ENCODE measurements at regions not wholly inside any gene's neighbourhood (a gene's known extent, or its start where the extent isn't known, plus 50 kb on each side); places are given as distances from the start of the nearest gene placed in this dataset.

- DNase-seq (ENCODE audit: low read depth in 2 of 2), result no peak
Observed at GRCh38 chr12:29039013-29039412, 110.1 kb upstream of the FAR2 start.

- DNase-seq (ENCODE audit: low read depth in 2 of 2), result no peak
Observed at GRCh38 chr12:29041621-29042020, 107.5 kb upstream of the FAR2 start.

DNA sequence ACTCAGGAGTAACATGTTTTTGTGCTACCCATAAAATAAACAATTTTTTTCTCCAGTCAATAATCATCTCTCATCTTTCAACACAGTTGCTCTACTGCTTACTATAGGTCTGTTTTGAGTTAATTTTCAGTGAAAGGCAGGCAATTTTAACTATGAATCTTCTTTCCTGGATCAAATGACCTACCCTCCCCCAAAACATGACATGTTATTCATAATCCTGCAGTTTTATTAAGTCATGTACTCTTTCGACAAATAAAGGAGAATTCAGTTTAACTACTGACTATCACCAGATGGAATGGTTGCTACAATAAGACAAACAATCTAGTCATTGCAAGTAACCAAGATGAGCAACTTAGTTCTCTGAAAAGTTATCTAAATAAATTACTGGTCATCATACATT is 106.0 kb upstream of the FAR2 start:
- DNase-seq (ENCODE audit: low read depth in 2 of 2), result no peak

DNA sequence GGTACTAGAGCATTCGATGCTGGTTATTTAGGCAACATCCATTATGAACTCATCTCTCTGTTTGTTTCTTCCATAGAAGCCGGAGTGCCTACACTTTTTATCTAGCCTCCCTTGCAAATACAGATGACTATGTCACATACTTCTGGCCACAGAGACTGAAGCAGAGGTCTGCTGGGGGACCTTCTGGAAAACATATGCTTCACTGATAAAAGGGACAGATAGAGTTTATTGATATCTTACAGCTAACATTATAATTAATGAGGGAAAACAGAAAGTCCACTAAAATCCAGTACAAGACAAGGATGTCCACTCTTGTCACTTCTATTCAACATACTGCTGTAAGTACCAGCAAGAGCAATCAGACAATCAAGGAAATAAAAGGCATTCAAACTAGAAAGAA is 104.3 kb upstream of the FAR2 start:
- DNase-seq (ENCODE audit: low read depth in 2 of 2), result no peak

DNA sequence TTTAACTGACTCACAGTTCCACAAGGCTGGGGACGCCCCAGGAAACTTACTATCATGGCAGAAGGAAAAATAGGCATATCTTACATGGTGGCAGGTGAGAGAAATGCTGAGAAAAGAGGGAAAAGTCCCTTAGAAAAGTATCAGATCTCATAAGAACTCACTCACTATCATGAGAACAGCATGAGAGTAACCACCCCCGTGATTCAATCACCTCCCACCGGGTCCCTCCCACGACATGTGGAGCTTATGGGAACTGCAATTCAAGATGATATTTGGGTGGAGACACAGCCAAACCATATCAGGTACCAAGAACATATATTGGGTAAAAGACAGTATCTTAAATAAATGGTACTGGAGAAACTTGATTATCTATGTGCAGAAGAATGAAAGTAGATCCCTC is 100.3 kb upstream of the FAR2 start:
- DNase-seq (ENCODE audit: low read depth in 2 of 2), result no peak

DNA sequence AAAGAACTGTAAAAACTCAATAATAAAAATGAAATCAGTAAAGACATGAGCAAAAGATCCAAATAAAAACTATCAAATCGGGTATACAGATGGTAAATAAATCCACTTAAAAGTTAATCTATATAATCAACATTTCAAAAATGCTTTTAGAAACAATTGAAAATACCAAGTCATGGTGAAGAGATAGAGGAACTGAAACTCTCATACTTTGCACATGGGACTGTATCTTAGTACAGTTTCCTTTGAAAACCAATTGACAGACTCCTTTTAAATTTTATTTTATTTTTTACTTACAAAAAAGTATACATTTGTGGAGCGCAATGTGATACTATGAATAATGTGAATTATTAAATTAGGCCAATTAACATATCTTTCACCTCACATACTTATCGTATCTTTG is 98.6 kb upstream of the FAR2 start:
- no peak for DNase-seq (ENCODE audit: low read depth in 2 of 2)

- no peak for DNase-seq (ENCODE audit: low read depth in 2 of 2)
Observed at GRCh38 chr12:29051221-29051620, 97.9 kb upstream of the FAR2 start.

DNA sequence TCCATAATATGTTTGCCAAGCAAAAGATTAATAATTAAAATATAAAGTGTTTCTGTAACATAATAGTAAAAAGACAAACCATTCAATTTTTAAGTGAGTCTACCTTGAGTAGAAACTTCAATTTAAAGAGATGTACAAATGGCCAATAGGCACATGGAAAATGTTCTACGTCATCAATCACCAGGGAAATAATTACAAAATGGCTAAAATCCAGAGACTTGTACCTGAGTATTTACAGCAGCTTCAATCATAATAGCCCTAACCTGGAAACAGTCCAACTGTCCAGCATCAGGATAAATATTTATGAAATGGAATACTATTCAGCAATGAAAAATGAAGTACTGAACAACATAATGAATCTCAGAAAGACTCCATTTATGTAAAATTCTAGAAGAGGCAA is 95.5 kb upstream of the FAR2 start:
- DNase-seq (ENCODE audit: low read depth in 2 of 2), result no peak

- no peak for DNase-seq (ENCODE audit: low read depth in 2 of 2)
Observed at GRCh38 chr12:29054858-29055663, 94.0 kb upstream of the FAR2 start.

- no peak for DNase-seq (ENCODE audit: low read depth in 2 of 2)
Observed at GRCh38 chr12:29066011-29066588, 83.0 kb upstream of the FAR2 start.

GRCh38 chr12:29067430-29067829 is 81.6 kb upstream of the FAR2 start:
- DNase-seq (ENCODE audit: low read depth in 2 of 2), result no peak

DNA sequence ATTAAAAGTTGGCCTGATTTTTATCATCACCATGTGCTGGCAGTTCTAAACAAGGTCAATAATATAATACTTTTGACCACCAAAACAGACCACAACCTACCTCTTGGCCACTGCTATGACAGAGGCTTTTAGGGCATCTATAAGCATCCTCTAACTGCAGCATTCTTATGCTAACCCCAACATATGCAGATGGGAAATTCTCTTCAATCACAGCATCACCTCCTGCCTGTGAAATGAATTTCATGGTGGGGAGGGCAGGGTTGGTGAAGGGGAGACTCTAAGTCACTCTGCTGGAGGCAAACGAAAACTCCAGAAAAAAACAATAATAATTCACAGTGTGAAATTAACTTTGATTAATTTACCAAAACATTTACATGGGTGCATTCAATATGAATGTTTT is 78.8 kb upstream of the FAR2 start:
- DNase-seq (ENCODE audit: low read depth in 2 of 2), result no peak

DNA sequence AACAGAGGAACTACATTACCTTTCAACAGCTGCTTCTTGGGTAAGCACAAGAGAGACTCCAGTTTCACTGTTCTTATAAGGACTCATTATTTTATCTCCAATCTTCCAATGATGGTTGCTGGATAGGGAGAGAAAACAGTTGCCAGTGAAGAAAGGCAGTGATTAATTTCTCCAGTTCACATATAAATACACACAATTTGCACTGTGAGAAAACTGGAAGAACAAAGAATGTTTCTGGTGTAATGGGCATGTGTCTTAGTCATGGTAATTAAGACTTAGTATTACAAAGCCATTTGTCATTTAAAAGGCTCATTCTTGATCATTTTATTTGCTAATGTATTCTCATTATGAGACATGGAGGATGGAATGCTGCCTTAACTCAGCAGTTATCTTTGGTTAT is 78.0 kb upstream of the FAR2 start:
- no peak for DNase-seq (ENCODE audit: low read depth in 2 of 2)

DNA sequence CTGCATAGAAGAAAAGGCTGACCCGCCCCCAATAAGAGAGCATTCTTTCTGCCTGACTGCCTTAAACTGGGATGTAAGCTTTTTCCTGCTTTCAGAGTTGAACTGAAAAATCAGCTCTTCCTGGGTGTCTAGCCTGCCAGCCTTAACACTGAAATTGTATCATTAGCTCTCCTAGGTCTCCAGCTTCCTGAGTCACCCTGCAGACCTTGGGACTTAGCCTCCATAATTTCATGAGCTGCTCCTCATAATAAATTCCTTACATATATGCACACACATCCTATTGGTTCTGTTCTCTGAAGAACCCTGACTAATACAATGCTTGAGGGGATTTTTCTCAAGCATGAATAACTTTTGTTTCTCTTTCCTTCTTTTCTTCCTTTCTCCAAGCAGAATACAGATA is 76.4 kb upstream of the FAR2 start:
- no peak for DNase-seq (ENCODE audit: low read depth in 2 of 2)

DNA sequence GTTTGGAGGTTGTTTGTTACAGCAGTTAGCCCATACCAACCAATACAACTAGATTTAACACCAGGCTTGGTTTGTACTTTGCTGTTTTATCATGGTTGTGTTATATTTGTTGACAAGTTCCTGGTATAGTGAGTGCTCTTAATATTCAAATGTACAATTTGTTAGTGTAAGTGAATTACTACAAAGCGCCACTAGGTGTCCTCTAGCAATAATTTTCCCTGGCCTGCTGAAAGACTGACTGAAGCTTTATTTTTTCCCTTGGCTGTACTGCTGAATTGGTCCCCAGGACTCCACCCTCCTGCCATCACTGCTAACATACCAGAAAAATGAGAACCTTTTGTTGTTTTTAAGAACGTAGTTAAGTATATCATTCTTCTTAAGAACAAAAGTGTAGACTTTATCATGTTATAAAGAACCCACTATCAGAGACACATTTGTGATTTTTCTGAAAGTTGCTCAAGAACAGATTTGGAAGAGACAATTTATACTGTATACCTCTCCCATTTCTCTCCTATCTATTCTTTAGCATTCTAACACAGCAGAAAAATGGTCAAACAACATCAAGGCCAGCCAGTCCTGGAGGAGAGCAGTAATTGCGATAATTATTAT is 75.3 kb upstream of the FAR2 start:
- DNase-seq (ENCODE audit: low read depth in 2 of 2), result no peak

DNA sequence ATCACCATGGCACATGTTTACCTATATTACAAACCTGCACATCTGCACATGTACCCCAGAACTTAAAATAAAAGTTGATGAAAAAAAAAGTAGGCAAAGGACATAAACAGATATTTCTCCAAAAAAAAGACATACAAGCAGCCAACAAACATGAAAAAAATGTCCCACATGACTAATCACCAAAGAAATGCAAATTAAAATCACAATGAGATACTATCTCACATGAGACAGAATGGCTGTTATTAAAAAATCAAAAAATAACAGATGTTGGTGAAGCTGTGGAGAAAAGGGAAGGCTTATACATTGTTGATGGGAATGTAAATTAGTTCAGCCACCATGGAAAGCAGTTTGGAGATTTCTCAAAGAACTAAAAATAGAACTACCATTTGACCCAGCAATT is 68.0 kb upstream of the FAR2 start:
- no peak for DNase-seq (ENCODE audit: low read depth in 2 of 2)

DNA sequence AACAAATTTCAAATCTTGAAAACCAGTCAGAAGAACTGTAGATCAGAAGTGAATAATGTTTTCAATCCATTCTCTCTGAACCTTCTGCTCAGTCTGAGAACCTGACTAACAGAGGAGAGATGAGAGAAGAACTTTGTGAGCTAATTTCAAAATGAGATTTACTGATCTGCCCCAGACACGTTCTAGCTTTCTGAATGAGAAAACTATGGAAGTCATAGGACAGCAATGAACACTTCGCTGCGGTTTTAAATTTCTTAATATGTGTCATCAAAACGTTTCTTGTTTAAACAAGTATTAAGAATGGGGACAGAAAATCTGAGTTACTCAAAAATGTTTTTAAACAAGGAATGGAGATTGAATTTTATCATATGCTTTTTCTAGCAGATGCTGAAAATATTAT is 66.6 kb upstream of the FAR2 start:
- DNase-seq (ENCODE audit: low read depth in 2 of 2), result no peak

DNA sequence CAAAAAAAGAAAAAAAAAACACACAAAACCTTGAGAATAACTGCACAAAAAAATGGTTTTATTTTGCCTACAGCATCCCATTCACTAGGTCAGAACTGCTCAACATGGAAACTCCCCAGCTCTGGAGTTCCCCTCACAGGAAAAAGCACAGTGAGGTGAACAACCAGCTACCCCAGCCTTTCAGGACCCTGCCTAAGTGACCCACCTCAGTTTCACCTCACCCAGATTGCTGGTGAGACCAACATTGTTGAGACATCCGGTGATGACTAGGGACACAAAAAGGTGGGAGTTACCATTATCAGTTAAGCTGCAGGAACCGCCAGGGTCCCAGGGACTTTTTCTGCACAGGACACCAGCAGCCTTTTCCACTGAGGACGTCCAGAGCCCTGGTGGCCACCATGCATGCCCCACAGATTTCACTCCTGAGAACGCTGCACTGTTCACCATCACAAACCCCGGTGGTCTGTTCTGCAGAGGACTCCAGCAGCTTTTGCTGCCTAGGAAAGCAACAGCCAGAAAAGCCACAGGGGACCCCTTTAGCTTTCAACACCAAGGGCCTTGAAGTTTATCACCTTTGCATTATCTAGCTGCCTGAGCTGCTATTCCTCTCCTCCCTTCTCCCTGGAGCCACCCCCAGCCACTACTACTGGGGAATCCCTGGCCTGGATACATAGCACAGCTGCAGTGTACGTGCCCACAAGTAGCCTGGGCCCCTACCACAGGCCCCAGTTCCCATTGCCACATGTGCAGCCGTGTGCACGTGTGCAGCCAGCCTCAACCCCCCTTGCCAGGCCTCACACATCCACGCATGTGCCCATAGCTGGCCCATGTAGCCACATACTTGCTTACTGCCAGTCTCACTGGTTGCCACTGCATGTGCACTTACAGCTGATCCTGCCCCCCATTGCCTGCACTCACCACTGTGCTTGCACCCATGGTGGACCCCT is 62.5 kb upstream of the FAR2 start:
- no peak for DNase-seq (ENCODE audit: low read depth in 2 of 2)

DNA sequence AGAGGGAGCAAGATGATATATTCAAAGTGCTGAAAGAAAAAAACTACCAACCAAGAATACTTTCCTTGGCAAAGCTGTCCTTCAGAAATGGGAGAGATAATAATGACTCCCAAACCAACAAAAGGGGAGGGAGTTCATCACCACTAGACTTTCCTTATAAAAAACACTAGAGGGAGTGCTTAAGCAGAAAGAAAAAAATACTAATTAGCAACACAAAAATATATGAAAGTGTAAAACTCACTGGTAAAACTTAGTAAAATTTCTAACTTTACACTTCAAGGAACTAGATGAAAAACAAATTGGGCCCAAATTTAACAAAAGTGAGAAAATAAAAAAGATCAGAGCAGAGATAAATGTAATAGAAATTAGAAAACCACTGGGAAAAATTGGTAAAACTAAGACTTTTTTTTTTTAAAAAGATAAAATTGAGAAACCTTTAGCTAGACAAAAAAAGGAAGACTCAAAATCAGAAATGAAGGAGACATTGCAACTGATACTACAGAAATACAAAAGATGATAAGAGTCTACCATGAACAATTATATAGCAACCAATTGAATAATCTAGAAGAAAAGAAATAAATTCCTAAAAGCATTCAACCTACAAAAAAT is 60.4 kb upstream of the FAR2 start:
- no peak for DNase-seq (ENCODE audit: low read depth in 2 of 2)
